ENCODE measurements at regions not wholly inside any gene's neighbourhood (a gene's known extent, or its start where the extent isn't known, plus 50 kb on each side); places are given as distances from the start of the nearest gene placed in this dataset.

DNA sequence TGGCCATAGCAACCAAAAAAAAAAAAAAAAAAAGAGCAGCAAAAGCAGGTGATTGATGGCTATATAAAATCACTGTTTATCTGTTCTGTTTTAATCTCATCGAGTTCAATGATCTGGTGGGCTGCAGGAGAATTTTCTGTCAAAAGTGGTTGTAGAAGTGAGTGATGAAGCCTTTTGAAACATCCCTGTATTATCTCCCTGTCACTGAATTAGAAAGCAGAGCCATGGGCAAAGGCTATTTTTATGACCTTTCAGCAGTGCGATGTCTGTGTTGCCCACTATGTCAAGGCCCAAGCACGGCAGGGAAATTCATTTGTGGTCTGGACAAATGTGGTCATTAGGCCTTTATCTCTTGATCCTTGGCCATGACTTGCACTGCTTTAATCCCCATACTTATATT lies 59.9 kb downstream of the OTOL1 start:
- TF ChIP-seq, protein P1, sequence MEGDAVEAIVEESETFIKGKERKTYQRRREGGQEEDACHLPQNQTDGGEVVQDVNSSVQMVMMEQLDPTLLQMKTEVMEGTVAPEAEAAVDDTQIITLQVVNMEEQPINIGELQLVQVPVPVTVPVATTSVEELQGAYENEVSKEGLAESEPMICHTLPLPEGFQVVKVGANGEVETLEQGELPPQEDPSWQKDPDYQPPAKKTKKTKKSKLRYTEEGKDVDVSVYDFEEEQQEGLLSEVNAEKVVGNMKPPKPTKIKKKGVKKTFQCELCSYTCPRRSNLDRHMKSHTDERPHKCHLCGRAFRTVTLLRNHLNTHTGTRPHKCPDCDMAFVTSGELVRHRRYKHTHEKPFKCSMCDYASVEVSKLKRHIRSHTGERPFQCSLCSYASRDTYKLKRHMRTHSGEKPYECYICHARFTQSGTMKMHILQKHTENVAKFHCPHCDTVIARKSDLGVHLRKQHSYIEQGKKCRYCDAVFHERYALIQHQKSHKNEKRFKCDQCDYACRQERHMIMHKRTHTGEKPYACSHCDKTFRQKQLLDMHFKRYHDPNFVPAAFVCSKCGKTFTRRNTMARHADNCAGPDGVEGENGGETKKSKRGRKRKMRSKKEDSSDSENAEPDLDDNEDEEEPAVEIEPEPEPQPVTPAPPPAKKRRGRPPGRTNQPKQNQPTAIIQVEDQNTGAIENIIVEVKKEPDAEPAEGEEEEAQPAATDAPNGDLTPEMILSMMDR (IDR thresholded peaks at IDR 0.05; ENCODE audit: low read depth, low read length), result no peak
- no peak for TF ChIP-seq EZH2phosphoT487 (IDR thresholded peaks at IDR 0.05; ENCODE audit: low read depth)

Data from OCI-LY3 (cell line).